HEK293 (cell line): ENCODE measurements at regions not wholly inside any gene's neighbourhood (a gene's known extent, or its start where the extent isn't known, plus 50 kb on each side); places are given as distances from the start of the nearest gene placed in this dataset.

ENCODE experiments used
- CTCF ChIA-PET: fragments of 350-600 bp; formaldehyde crosslinking; extraction: SDS; loops from one replicate; lab custom pipeline; 2021; ENCODE audit warnings: antibody characterized with exemption; lab: Yijun Ruan, JAX
- POLR2A ChIA-PET: fragments of 300-600 bp; formaldehyde crosslinking; extraction: SDS; loops from one replicate; lab custom pipeline; 2020; ENCODE audit warnings: antibody characterized with exemption, inconsistent platforms; lab: Yijun Ruan, JAX
- H3K27ac ChIP-seq: fragments of 200-500 bp; sonication (Bioruptor generic); 2 replicates; pipeline ENCODE4 v1.5.1; 2014; ENCODE audit warnings: low read depth, low read length, control low read depth, inconsistent platforms; ENCODE audit errors: extremely low read depth
- H3K36me3 ChIP-seq, 2 experiments: fragments of 200-500 bp in 1 of 2; sonication (Bioruptor generic) in 1 of 2; 1 replicate in 1 of 2; 2 replicates in 1 of 2; pipeline ENCODE4 v1.5.1; 2014 to 2017; ENCODE audit warnings: inconsistent platforms in 2 of 2, low read length in 2 of 2; ENCODE audit not compliant: control insufficient read depth in 2 of 2, insufficient read depth in 1 of 2
- H3K4me1 ChIP-seq: fragments of 200-500 bp; sonication (Bioruptor generic); 2 replicates; pipeline ENCODE4 v1.5.1; 2014; ENCODE audit warnings: mild to moderate bottlenecking, low read length, inconsistent platforms; ENCODE audit not compliant: control insufficient read depth, insufficient read depth
- H3K4me3 ChIP-seq: 2 replicates; pipeline ENCODE4 v1.5.1; 2011; ENCODE audit warnings: low read depth, mild to moderate bottlenecking, control low read depth, low read length, moderate library complexity
- H3K9me3 ChIP-seq: fragments of 200-500 bp; sonication (Bioruptor generic); 2 replicates; pipeline ENCODE4 v1.5.1; 2014; ENCODE audit warnings: low read depth, low read length, inconsistent platforms; ENCODE audit not compliant: control insufficient read depth, insufficient read depth
- HOXD13 ChIP-seq: sonication (generic); formaldehyde crosslinking; IDR thresholded peaks from 2 replicates; pipeline ENCODE4 v1.8.0; 2022; ENCODE audit warnings: missing genetic modification reagents, borderline replicate concordance
- MEIS1 ChIP-seq: sonication (generic); formaldehyde crosslinking; IDR thresholded peaks from 2 replicates; pipeline ENCODE4 v1.8.1; 2022; ENCODE audit warnings: missing genetic modification reagents, mild to moderate bottlenecking, borderline replicate concordance
- SP3 ChIP-seq: fragments of 450-650 bp; formaldehyde crosslinking; IDR thresholded peaks from 2 replicates; pipeline ENCODE4 v1.5.1; 2016; ENCODE audit warnings: missing biosample characterization, missing genetic modification characterization
- ZBTB17 ChIP-seq: fragments of 450-650 bp; formaldehyde crosslinking; IDR thresholded peaks from 2 replicates; pipeline ENCODE4 v1.5.1; 2016; ENCODE audit warnings: missing biosample characterization, missing genetic modification characterization
- ZBTB7A ChIP-seq: fragments of 450-650 bp; formaldehyde crosslinking; IDR thresholded peaks from 2 replicates; pipeline ENCODE4 v1.5.1; 2016; ENCODE audit warnings: low read depth, missing biosample characterization, missing genetic modification characterization
- ZNF292 ChIP-seq: fragments of 450-650 bp; formaldehyde crosslinking; IDR thresholded peaks from 2 replicates; pipeline ENCODE4 v1.5.1; 2016; ENCODE audit warnings: low read depth, missing biosample characterization, missing genetic modification characterization, borderline replicate concordance
- ZNF561 ChIP-seq: fragments of 450-650 bp; IDR thresholded peaks from 2 replicates; pipeline ENCODE4 v1.5.1; 2018; ENCODE audit warnings: missing biosample characterization, missing genetic modification characterization, borderline replicate concordance
- ZNF585B ChIP-seq: fragments of 450-650 bp; formaldehyde crosslinking; IDR thresholded peaks from 2 replicates; pipeline ENCODE4 v1.5.1; 2016; ENCODE audit warnings: missing biosample characterization, missing genetic modification characterization
- ZNF624 ChIP-seq: fragments of 450-650 bp; formaldehyde crosslinking; IDR thresholded peaks from 2 replicates; pipeline ENCODE4 v1.5.1; 2017; ENCODE audit warnings: missing biosample characterization, missing genetic modification characterization
- ZNF768 ChIP-seq: fragments of 450-650 bp; formaldehyde crosslinking; IDR thresholded peaks from 2 replicates; pipeline ENCODE4 v1.5.1; 2018; ENCODE audit warnings: missing biosample characterization, mild to moderate bottlenecking, missing genetic modification characterization
- ZNF785 ChIP-seq: fragments of 450-650 bp; formaldehyde crosslinking; IDR thresholded peaks from 2 replicates; pipeline ENCODE4 v1.5.1; 2016; ENCODE audit warnings: missing biosample characterization, missing genetic modification characterization
- ZNF830 ChIP-seq: fragments of 450-650 bp; IDR thresholded peaks from 2 replicates; pipeline ENCODE4 v1.5.0; 2018; ENCODE audit warnings: missing biosample characterization, missing genetic modification characterization, low read depth, mild to moderate bottlenecking, moderate library complexity
- ZSCAN16 ChIP-seq: fragments of 450-650 bp; formaldehyde crosslinking; IDR thresholded peaks from 2 replicates; pipeline ENCODE4 v1.5.1; 2016; ENCODE audit warnings: missing biosample characterization, missing genetic modification characterization
- ZSCAN30 ChIP-seq: fragments of 450-650 bp; IDR thresholded peaks from 2 replicates; pipeline ENCODE4 v1.5.1; 2018; ENCODE audit warnings: missing biosample characterization, mild to moderate bottlenecking, missing genetic modification characterization, moderate library complexity
- TF ChIP-seq, protein P1 (sequence below): fragments of 450-650 bp; formaldehyde crosslinking; IDR thresholded peaks from 2 replicates; pipeline ENCODE4 v1.5.1; 2016; ENCODE audit warnings: missing biosample characterization, missing genetic modification characterization
- TF ChIP-seq, protein P2 (sequence below): fragments of 450-650 bp; formaldehyde crosslinking; IDR thresholded peaks from 2 replicates; pipeline ENCODE4 v1.5.1; 2016; ENCODE audit warnings: missing biosample characterization, missing genetic modification characterization
- TF ChIP-seq, protein P3 (sequence below): fragments of 450-650 bp; formaldehyde crosslinking; IDR thresholded peaks from 2 replicates; pipeline ENCODE4 v1.5.1; 2016; ENCODE audit warnings: missing biosample characterization, missing genetic modification characterization
- TF ChIP-seq, protein P4 (sequence below): fragments of 450-650 bp; formaldehyde crosslinking; IDR thresholded peaks from 2 replicates; pipeline ENCODE4; 2016; ENCODE audit warnings: missing biosample characterization, missing genetic modification characterization
- TF ChIP-seq, protein P5 (sequence below): fragments of 450-650 bp; IDR thresholded peaks from 2 replicates; pipeline ENCODE4 v1.5.1; 2018; ENCODE audit warnings: missing biosample characterization, mild to moderate bottlenecking, missing genetic modification characterization

DNA sequence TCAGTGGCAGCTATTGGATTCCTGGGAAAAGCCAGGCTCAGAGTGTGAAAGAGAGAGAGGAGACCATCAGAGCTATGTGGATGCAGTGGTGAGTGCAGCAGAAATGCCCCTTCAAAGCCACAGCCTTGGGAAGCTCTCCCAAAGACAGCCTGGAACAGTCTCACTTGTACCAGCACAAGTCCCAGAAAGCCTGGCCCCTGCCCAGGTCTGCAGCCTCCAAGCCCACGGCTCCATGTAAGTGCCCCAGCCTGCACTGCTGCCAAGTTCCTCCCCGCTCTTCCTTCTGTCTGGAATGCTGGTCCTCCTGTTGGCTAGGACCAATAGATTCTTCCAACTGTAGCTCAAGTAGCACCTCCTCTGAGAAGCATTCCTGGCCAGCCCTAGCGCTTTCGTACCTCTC is 539.7 kb downstream of the MIAT start:
- POLR2A ChIA-PET, result no interaction called here

DNA sequence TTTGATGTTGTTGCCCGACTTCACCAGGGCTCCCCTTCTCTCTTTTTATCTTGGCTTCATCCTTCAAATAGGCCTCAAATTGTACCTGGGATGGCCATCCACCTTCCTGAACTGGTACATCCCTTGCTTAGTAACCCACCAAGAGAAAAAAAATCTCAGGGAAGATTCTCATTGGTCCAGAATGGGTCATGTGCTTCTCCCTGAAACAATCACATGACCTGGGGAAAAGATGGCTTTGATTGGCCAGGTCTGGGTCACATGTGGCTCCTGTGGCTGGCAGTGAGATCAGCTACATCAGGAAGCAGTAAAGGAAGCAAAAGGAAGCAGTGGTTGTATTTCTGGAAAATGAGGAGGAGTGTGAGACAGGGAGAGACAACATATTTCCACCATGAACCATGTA is 540.2 kb downstream of the MIAT start:
- TF ChIP-seq, protein P1, sequence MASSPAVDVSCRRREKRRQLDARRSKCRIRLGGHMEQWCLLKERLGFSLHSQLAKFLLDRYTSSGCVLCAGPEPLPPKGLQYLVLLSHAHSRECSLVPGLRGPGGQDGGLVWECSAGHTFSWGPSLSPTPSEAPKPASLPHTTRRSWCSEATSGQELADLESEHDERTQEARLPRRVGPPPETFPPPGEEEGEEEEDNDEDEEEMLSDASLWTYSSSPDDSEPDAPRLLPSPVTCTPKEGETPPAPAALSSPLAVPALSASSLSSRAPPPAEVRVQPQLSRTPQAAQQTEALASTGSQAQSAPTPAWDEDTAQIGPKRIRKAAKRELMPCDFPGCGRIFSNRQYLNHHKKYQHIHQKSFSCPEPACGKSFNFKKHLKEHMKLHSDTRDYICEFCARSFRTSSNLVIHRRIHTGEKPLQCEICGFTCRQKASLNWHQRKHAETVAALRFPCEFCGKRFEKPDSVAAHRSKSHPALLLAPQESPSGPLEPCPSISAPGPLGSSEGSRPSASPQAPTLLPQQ, result no peak
- TF ChIP-seq ZNF768 (tag by site-specific recombination), result no peak
- TF ChIP-seq, protein P2, sequence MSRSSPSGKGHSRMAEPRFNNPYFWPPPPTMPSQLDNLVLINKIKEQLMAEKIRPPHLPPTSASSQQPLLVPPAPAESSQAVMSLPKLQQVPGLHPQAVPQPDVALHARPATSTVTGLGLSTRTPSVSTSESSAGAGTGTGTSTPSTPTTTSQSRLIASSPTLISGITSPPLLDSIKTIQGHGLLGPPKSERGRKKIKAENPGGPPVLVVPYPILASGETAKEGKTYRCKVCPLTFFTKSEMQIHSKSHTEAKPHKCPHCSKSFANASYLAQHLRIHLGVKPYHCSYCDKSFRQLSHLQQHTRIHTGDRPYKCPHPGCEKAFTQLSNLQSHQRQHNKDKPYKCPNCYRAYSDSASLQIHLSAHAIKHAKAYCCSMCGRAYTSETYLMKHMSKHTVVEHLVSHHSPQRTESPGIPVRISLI, result no peak
- TF ChIP-seq MEIS1 (CRISPR knock-in tag), result no peak
- no peak for TF ChIP-seq SP3 (tag by site-specific recombination)
- TF ChIP-seq, protein P3, sequence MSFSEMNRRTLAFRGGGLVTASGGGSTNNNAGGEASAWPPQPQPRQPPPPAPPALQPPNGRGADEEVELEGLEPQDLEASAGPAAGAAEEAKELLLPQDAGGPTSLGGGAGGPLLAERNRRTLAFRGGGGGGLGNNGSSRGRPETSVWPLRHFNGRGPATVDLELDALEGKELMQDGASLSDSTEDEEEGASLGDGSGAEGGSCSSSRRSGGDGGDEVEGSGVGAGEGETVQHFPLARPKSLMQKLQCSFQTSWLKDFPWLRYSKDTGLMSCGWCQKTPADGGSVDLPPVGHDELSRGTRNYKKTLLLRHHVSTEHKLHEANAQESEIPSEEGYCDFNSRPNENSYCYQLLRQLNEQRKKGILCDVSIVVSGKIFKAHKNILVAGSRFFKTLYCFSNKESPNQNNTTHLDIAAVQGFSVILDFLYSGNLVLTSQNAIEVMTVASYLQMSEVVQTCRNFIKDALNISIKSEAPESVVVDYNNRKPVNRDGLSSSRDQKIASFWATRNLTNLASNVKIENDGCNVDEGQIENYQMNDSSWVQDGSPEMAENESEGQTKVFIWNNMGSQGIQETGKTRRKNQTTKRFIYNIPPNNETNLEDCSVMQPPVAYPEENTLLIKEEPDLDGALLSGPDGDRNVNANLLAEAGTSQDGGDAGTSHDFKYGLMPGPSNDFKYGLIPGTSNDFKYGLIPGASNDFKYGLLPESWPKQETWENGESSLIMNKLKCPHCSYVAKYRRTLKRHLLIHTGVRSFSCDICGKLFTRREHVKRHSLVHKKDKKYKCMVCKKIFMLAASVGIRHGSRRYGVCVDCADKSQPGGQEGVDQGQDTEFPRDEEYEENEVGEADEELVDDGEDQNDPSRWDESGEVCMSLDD (tag by site-specific recombination), result no peak
- TF ChIP-seq ZBTB17, result no peak
- Histone ChIP-seq H3K27ac (no peak overlapping the region), H3K4me1 (peaks cover 3% of the 10 kb centered on the region; the same call in 1 of the 2 replicates), H3K9me3 (no peaks in the 10 kb centered on the region), H3K36me3 (no peaks in the 10 kb centered on the region), H3K4me3 (no peak overlapping the region)
- ChIA-PET CTCF (no interaction called here), POLR2A (no interaction called here)

More for the DNA sequence above, 539.7 kb downstream of the MIAT start:
- CTCF ChIA-PET, result interaction anchor here (0.7 kb wide), 1 partner anchor 53 kb away, joined by 3 read pairs; no protein-coding TSS in a partner anchor
- peaks cover 2% of the 10 kb centered on the region; the same call in 1 of the 2 replicates for H3K4me1 ChIP-seq
- no peaks in the 10 kb centered on the region for H3K36me3 ChIP-seq
- no peaks in the 10 kb centered on the region for H3K9me3 ChIP-seq
- no peak overlapping the region for H3K4me3 ChIP-seq
- no peak for TF ChIP-seq ZSCAN30 (tag by site-specific recombination)
- no peak for TF ChIP-seq ZNF624 (tag by site-specific recombination)
- no peak for TF ChIP-seq ZBTB7A (tag by site-specific recombination)
- TF ChIP-seq, protein P4, sequence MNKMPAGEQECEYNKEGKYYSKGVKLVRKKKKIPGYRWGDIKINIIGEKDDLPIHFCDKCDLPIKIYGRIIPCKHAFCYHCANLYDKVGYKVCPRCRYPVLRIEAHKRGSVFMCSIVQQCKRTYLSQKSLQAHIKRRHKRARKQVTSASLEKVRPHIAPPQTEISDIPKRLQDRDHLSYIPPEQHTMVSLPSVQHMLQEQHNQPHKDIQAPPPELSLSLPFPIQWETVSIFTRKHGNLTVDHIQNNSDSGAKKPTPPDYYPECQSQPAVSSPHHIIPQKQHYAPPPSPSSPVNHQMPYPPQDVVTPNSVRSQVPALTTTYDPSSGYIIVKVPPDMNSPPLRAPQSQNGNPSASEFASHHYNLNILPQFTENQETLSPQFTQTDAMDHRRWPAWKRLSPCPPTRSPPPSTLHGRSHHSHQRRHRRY, result no peak
- no peak for TF ChIP-seq ZNF561 (tag by site-specific recombination)
- no peak for TF ChIP-seq ZNF785 (tag by site-specific recombination)
- no peak for TF ChIP-seq ZNF830 (tag by site-specific recombination)
- TF ChIP-seq ZSCAN16 (tag by site-specific recombination), result no peak
- TF ChIP-seq HOXD13 (CRISPR knock-in tag), result no peak
- no peak for TF ChIP-seq ZNF292 (tag by site-specific recombination)
- no peak for TF ChIP-seq ZNF585B (tag by site-specific recombination)
- TF ChIP-seq, protein P5, sequence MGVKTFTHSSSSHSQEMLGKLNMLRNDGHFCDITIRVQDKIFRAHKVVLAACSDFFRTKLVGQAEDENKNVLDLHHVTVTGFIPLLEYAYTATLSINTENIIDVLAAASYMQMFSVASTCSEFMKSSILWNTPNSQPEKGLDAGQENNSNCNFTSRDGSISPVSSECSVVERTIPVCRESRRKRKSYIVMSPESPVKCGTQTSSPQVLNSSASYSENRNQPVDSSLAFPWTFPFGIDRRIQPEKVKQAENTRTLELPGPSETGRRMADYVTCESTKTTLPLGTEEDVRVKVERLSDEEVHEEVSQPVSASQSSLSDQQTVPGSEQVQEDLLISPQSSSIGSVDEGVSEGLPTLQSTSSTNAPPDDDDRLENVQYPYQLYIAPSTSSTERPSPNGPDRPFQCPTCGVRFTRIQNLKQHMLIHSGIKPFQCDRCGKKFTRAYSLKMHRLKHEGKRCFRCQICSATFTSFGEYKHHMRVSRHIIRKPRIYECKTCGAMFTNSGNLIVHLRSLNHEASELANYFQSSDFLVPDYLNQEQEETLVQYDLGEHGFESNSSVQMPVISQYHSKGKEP (tag by site-specific recombination), result no peak
- no peak overlapping the region for H3K27ac ChIP-seq
